Liver (tissue), 8 donors: ENCODE measurements at regions not wholly inside any gene's neighbourhood (a gene's known extent, or its start where the extent isn't known, plus 50 kb on each side); places are given as distances from the start of the nearest gene placed in this dataset.

Experiments used
- DNase-seq: peaks from one replicate; pipeline ENCODE4 v3.0.0-alpha.2; 2017; ENCODE audit warnings: low spot score
- H3K27ac ChIP-seq, 2 donors: one replicate each; pipeline ENCODE4 v1.7.0; 2013; ENCODE audit warnings: inconsistent platforms in 2 of 2, low read length in 2 of 2, control low read depth in 1 of 2, low read depth in 1 of 2, mild to moderate bottlenecking in 1 of 2
- H3K27me3 ChIP-seq, 4 donors: one replicate each; pipeline versions ENCODE4 v1.6.1 to v1.7.0; 2013; ENCODE audit warnings: low read length in 3 of 4, inconsistent platforms in 1 of 4, mild to moderate bottlenecking in 1 of 4, moderate library complexity in 1 of 4; ENCODE audit not compliant: control insufficient read depth in 4 of 4, insufficient read depth in 4 of 4
- H3K36me3 ChIP-seq, 4 donors: one replicate each; pipeline versions ENCODE4 v1.6.1 to v1.7.0; 2013; ENCODE audit warnings: low read length in 3 of 4, mild to moderate bottlenecking in 3 of 4, low read depth in 1 of 4, moderate library complexity in 1 of 4; ENCODE audit not compliant: control insufficient read depth in 4 of 4, insufficient read depth in 3 of 4
- H3K4me1 ChIP-seq, 4 donors: one replicate each; pipeline versions ENCODE4 v1.6.1 to v1.7.0; 2013; ENCODE audit warnings: low read length in 3 of 4, mild to moderate bottlenecking in 3 of 4, moderate library complexity in 1 of 4; ENCODE audit not compliant: control insufficient read depth in 4 of 4, insufficient read depth in 4 of 4
- H3K4me3 ChIP-seq, 3 donors: one replicate each; pipeline versions ENCODE4 v1.6.1 to v1.7.0; 2013; ENCODE audit warnings: low read length in 3 of 3, control low read depth in 1 of 3, low read depth in 1 of 3, mild to moderate bottlenecking in 1 of 3
- H3K9ac ChIP-seq, 2 donors: one replicate each; pipeline ENCODE4 v1.7.0; 2013; ENCODE audit warnings: low read length in 2 of 2, mild to moderate bottlenecking in 2 of 2, moderate library complexity in 2 of 2, control low read depth in 1 of 2, low read depth in 1 of 2
- H3K9me3 ChIP-seq, 4 donors: one replicate each; pipeline versions ENCODE4 v1.6.1 to v1.7.0; 2013; ENCODE audit warnings: low read length in 3 of 4; ENCODE audit not compliant: control insufficient read depth in 4 of 4
- ATF3 ChIP-seq: IDR thresholded peaks from 2 replicates; pipeline ENCODE4 v1.6.1; 2016; ENCODE audit warnings: antibody characterized with exemption
- CTCF ChIP-seq: fragments of 150-350 bp; IDR thresholded peaks from 2 replicates; pipeline ENCODE4 v1.5.1; 2017; ENCODE audit warnings: improper control_type of control experiment, low read depth, low read length; ENCODE audit not compliant: missing input control
- EGR1 ChIP-seq, 2 donors: IDR thresholded peaks; 2 replicates each; pipeline ENCODE4 v1.6.1; 2016 to 2018; ENCODE audit warnings: antibody characterized with exemption in 2 of 2, low read depth in 2 of 2
- FOXA2 ChIP-seq: IDR thresholded peaks from 2 replicates; pipeline ENCODE4 v1.6.1; 2016; ENCODE audit warnings: antibody characterized with exemption
- GABPA ChIP-seq, 2 donors: IDR thresholded peaks in 1 of 2; conservative IDR thresholded peaks in 1 of 2; 2 replicates each; pipeline ENCODE4 v1.6.1; 2016; ENCODE audit warnings: antibody characterized with exemption in 2 of 2, mild to moderate bottlenecking in 1 of 2, moderate library complexity in 1 of 2
- HNF4A ChIP-seq, 2 donors: conservative IDR thresholded peaks; 2 replicates each; pipeline ENCODE4 v1.6.1; 2016; ENCODE audit warnings: antibody characterized with exemption in 2 of 2, mild to moderate bottlenecking in 2 of 2
- HNF4G ChIP-seq: IDR thresholded peaks from 2 replicates; pipeline ENCODE4 v1.6.1; 2016; ENCODE audit warnings: antibody characterized with exemption
- JUND ChIP-seq, 2 donors: IDR thresholded peaks; 2 replicates each; pipeline ENCODE4 v1.6.1; 2016; ENCODE audit warnings: antibody characterized with exemption in 2 of 2
- NR2F2 ChIP-seq: IDR thresholded peaks from 2 replicates; pipeline ENCODE4 v1.6.1; 2016; ENCODE audit warnings: antibody characterized with exemption
- RAD21 ChIP-seq, 2 donors: IDR thresholded peaks; 2 replicates each; pipeline ENCODE4 v1.6.1; 2016; ENCODE audit warnings: antibody characterized with exemption in 2 of 2, mild to moderate bottlenecking in 2 of 2
- REST ChIP-seq: IDR thresholded peaks from 2 replicates; pipeline ENCODE4 v1.6.1; 2016; ENCODE audit warnings: antibody characterized with exemption, mild to moderate bottlenecking
- RXRA ChIP-seq, 2 donors: IDR thresholded peaks; 2 replicates each; pipeline ENCODE4 v1.6.1; 2017 to 2018; ENCODE audit warnings: antibody characterized with exemption in 2 of 2, mild to moderate bottlenecking in 1 of 2
- SP1 ChIP-seq: IDR thresholded peaks from 2 replicates; pipeline ENCODE4 v1.6.1; 2018; ENCODE audit warnings: antibody characterized with exemption, mild to moderate bottlenecking
- TAF1 ChIP-seq: conservative IDR thresholded peaks from 2 replicates; pipeline ENCODE4 v1.6.1; 2016; ENCODE audit warnings: antibody characterized with exemption, mild to moderate bottlenecking
- YY1 ChIP-seq: IDR thresholded peaks from 2 replicates; pipeline ENCODE4 v1.6.1; 2016; ENCODE audit warnings: antibody characterized with exemption, mild to moderate bottlenecking
- ZBTB33 ChIP-seq: IDR thresholded peaks from 2 replicates; pipeline ENCODE4 v1.6.1; 2016; ENCODE audit warnings: antibody characterized with exemption
- WGBS: extraction: QIAGEN DNeasy Blood & Tissue Kit; methylation state at CpG from one replicate; pipeline ENCODE4 v1.1.7; 2013; 5-methylcytosine and 5-hydroxymethylcytosine counted together
- donor health status: healthy.
- donor health status: healthy.
- donor health status: healthy.
- donor health status: healthy.
- donor health status: healthy.

- Histone ChIP-seq H3K36me3 (no peaks in the 10 kb centered on the region), H3K4me1 (peaks cover 0 to 11% (median 6%) of the 10 kb centered on the region in 4 donors), H3K27me3 (peaks cover 0 to 16% (median 7%) of the 10 kb centered on the region in 4 donors), H3K4me3 (no peak overlapping the region), H3K9me3 (no peaks in the 10 kb centered on the region), H3K9ac (no peak overlapping the region), H3K27ac (no peak overlapping the region)
- 35% methylated on average over 7 of the region's 7 CpGs for WGBS
- TF ChIP-seq RXRA (IDR thresholded peaks at IDR 0.05), result no peak
- DNase-seq, result no peak
These were observed 618.7 kb downstream of the VRK1 start for GRCh38 chr14:97415907-97416306.

GRCh38 chr14:97416550-97416949, 619.4 kb downstream of the VRK1 start:
- Histone ChIP-seq H3K4me3 (no peak overlapping the region), H3K27me3 (peaks cover 0 to 12% (median 6%) of the 10 kb centered on the region in 4 donors), H3K9me3 (no peaks in the 10 kb centered on the region), H3K27ac (no peak overlapping the region), H3K4me1 (peaks cover 0 to 11% (median 6%) of the 10 kb centered on the region in 4 donors), H3K36me3 (no peaks in the 10 kb centered on the region), H3K9ac (no peak overlapping the region)
- TF ChIP-seq GABPA (IDR thresholded peaks at IDR 0.05 in 1 of 2, conservative IDR thresholded peaks at IDR 0.05 in 1 of 2) (no peak), TAF1 (no peak), HNF4A (conservative IDR thresholded peaks at IDR 0.05) (no peak), ATF3 (no peak), SP1 (no peak), REST (no peak), ZBTB33 (no peak), FOXA2 (no peak), YY1 (no peak), CTCF (no peak), EGR1 (IDR thresholded peaks at IDR 0.05; ENCODE audit: low read depth in 2 of 2) (no peak), RXRA (IDR thresholded peaks at IDR 0.05) (no peak), NR2F2 (no peak), HNF4G (no peak), RAD21 (IDR thresholded peaks at IDR 0.05) (no peak), JUND (IDR thresholded peaks at IDR 0.05) (no peak)
- no peak for DNase-seq
- 85% methylated on average over 5 of the region's 5 CpGs for WGBS
